Prostate gland (tissue), 2 donors: ENCODE measurements at regions not wholly inside any gene's neighbourhood (a gene's known extent, or its start where the extent isn't known, plus 50 kb on each side); places are given as distances from the start of the nearest gene placed in this dataset.

Experiments used
- DNase-seq: peaks from one replicate; pipeline ENCODE4 v3.0.0-alpha.2; 2019; ENCODE audit warnings: low spot score
- H3K27ac ChIP-seq, 2 donors: fragments of 200-600 bp; sonication (generic); 2 replicates each; pipeline ENCODE4 v1.5.1; 2017 to 2019
- H3K27me3 ChIP-seq: fragments of 200-600 bp; sonication (generic); replicated peaks from 2 replicates; pipeline ENCODE4 v1.5.1; 2019; ENCODE audit not compliant: insufficient read depth
- H3K36me3 ChIP-seq, 2 donors: fragments of 200-600 bp; sonication (generic); 1 replicate in 1 of 2; 2 replicates in 1 of 2; pipeline versions ENCODE4 v1.5.1 to v1.8.1; 2017 to 2019
- H3K4me1 ChIP-seq: fragments of 200-600 bp; sonication (generic); replicated peaks from 2 replicates; pipeline ENCODE4 v1.5.1; 2019
- H3K4me3 ChIP-seq, 2 donors: fragments of 200-600 bp; sonication (generic); 2 replicates each; pipeline ENCODE4 v1.5.1; 2017 to 2019
- H3K9me3 ChIP-seq: fragments of 200-600 bp; sonication (generic); 2 replicates; pipeline ENCODE4 v1.5.1; 2017
- POLR2A ChIP-seq: fragments of 450-650 bp; IDR thresholded peaks from one replicate; pipeline ENCODE4 v1.6.1; 2016; ENCODE audit warnings: antibody characterized with exemption, mild to moderate bottlenecking
- POLR2AphosphoS5 ChIP-seq: sonication (generic); formaldehyde crosslinking; IDR thresholded peaks from one replicate; pipeline ENCODE4 v1.6.1; 2017; ENCODE audit warnings: antibody characterized with exemption
- WGBS: methylation state at CpG from one replicate; pipeline ENCODE4 v1.1.5; 2018; 5-methylcytosine and 5-hydroxymethylcytosine counted together
- intact Hi-C: fragments of 100-400 bp; cut with DNase I; formaldehyde crosslinking; loops from one replicate; pipeline ENCODE4 v1.14.2; 2022
- TF ChIP-seq, protein P1 (sequence below), 4 experiments: fragments of 200-600 bp in 2 of 4; fragments of 450-650 bp in 2 of 4; sonication (generic) in 2 of 4; IDR thresholded peaks; 1 replicate in 3 of 4; 2 replicates in 1 of 4; pipeline ENCODE4 v1.5.1; 2016 to 2019; ENCODE audit warnings: antibody characterized with exemption in 4 of 4, mild to moderate bottlenecking in 2 of 4, moderate library complexity in 2 of 4

DNA sequence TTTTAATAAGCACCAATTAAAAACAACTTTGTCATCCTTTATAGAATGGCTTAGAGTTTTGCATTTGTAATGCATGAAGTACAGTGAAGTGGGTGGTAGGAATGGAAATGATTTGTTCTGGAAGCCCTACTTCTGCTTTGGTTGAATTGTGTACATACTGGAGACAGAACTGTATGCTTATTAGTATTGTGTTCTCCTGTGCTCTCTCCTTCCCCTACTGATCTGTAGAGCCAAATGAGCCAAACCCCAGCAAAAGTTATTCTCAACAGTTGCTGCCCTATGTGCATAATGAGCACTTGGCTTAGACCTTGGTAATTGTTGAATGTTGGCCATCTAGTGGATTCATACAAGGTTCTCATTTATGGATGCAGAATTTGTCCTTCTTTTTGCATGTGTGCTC, 916.1 kb downstream of the GALC start:
- Histone ChIP-seq H3K27ac (no peak overlapping the region), H3K9me3 (no peaks in the 10 kb centered on the region), H3K27me3 (no peaks in the 10 kb centered on the region), H3K36me3 (no peaks in the 10 kb centered on the region), H3K4me1 (no peaks in the 10 kb centered on the region), H3K4me3 (no peak overlapping the region)
- no peak for DNase-seq
- TF ChIP-seq POLR2A = no peak
- TF ChIP-seq, protein P1, sequence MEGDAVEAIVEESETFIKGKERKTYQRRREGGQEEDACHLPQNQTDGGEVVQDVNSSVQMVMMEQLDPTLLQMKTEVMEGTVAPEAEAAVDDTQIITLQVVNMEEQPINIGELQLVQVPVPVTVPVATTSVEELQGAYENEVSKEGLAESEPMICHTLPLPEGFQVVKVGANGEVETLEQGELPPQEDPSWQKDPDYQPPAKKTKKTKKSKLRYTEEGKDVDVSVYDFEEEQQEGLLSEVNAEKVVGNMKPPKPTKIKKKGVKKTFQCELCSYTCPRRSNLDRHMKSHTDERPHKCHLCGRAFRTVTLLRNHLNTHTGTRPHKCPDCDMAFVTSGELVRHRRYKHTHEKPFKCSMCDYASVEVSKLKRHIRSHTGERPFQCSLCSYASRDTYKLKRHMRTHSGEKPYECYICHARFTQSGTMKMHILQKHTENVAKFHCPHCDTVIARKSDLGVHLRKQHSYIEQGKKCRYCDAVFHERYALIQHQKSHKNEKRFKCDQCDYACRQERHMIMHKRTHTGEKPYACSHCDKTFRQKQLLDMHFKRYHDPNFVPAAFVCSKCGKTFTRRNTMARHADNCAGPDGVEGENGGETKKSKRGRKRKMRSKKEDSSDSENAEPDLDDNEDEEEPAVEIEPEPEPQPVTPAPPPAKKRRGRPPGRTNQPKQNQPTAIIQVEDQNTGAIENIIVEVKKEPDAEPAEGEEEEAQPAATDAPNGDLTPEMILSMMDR (IDR thresholded peaks at IDR 0.05) = no peak
- no peak for TF ChIP-seq POLR2AphosphoS5
- intact Hi-C loops = no loop called here

DNA sequence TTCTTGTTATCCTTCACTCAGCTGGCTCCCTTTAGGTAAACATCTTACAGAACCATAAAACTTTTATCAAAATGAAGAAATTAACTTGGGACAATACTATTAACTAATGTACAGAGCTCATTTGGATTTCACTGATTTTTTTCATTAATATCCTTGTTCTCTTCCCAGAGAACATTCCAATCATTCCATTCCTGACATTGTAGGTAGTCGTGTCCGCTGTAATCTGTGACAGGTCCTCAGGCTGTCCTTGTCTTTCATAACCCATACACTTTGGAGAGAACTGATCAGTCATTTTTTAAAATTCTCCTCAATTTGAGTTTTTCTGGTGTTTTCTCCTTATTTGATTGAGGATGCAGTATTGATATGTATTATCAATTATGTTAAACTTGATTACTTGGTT, 916.8 kb downstream of the GALC start:
- Histone ChIP-seq H3K27me3 (no peaks in the 10 kb centered on the region), H3K27ac (no peak overlapping the region), H3K36me3 (no peaks in the 10 kb centered on the region), H3K4me1 (no peaks in the 10 kb centered on the region), H3K9me3 (no peaks in the 10 kb centered on the region), H3K4me3 (no peak overlapping the region)
- 43% methylated on average over 2 of the region's 2 CpGs for WGBS
- intact Hi-C loops = no loop called here
- TF ChIP-seq, protein P1 (IDR thresholded peaks at IDR 0.05) = no peak
- TF ChIP-seq POLR2A (no peak), POLR2AphosphoS5 (no peak)
- no peak for DNase-seq

- no peaks in the 10 kb centered on the region for H3K9me3 ChIP-seq
- H3K27me3 ChIP-seq = no peaks in the 10 kb centered on the region
- H3K36me3 ChIP-seq = no peaks in the 10 kb centered on the region
- H3K4me1 ChIP-seq = no peaks in the 10 kb centered on the region
- DNase-seq = no peak
- TF ChIP-seq, protein P1 (IDR thresholded peaks at IDR 0.05) = no peak
- no peak for TF ChIP-seq POLR2A
- TF ChIP-seq POLR2AphosphoS5 = no peak
- H3K27ac ChIP-seq = no peak overlapping the region
- WGBS = 79% methylated on average over 5 of the region's 5 CpGs
- intact Hi-C loops = no loop called here
- H3K4me3 ChIP-seq = no peak overlapping the region
These were observed 919.0 kb downstream of the GALC start for GRCh38 chr14:87073880-87074570.

DNA sequence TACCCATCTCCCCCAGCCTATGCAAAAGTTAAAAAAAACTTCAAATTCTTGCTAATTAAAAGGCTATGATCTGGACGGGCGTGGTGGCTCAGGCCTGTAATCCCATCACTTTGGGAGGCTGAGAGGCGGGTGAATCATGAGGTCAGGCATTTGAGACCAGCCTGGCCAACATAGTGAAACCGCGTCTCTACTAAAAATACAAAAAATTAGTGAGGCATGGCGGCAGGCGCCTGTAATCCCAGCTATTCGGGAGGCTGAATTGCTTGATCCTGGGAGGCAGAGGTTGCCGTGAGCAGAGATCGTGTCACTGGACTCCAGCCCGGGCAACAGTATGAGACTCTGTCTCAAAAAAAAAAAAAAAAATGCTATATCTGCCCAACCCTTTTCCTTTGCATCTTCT, 925.4 kb downstream of the GALC start:
- H3K4me1 ChIP-seq = no peaks in the 10 kb centered on the region
- TF ChIP-seq, protein P1 (IDR thresholded peaks at IDR 0.05) = no peak
- TF ChIP-seq POLR2AphosphoS5 (no peak), POLR2A (no peak)
- H3K27ac ChIP-seq = no peak overlapping the region
- no peak for DNase-seq
- no peaks in the 10 kb centered on the region for H3K27me3 ChIP-seq
- no peaks in the 10 kb centered on the region for H3K9me3 ChIP-seq
- H3K4me3 ChIP-seq = no peak overlapping the region
- intact Hi-C loops = no loop called here
- no peaks in the 10 kb centered on the region for H3K36me3 ChIP-seq
- 91% methylated on average over 11 of the region's 11 CpGs for WGBS

DNA sequence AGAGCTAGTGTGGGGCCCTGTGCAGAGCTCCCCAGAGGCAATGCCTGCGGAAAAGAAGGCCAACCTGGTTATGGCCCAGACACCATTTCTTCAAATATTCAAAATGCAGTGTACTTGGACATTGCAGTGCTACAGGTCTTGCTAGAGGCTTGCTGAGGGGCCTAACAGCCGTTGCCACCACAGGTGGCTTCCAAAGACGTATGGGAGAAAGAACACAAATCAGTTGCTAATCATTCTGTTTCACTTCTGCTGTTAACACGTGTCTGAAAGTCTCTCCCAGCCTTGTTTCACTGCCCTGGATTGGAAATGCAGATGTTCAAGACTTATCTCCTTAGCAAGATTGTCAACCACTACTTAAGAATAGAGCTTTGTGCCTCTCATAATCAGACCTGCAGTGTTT, 925.9 kb downstream of the GALC start:
- Histone ChIP-seq H3K4me1 (no peaks in the 10 kb centered on the region), H3K9me3 (no peaks in the 10 kb centered on the region), H3K27ac (no peak overlapping the region), H3K27me3 (no peaks in the 10 kb centered on the region), H3K36me3 (no peaks in the 10 kb centered on the region), H3K4me3 (no peak overlapping the region)
- WGBS = 76% methylated on average over 4 of the region's 4 CpGs
- DNase-seq = no peak
- intact Hi-C loops = no loop called here
- TF ChIP-seq, protein P1 (IDR thresholded peaks at IDR 0.05) = no peak
- TF ChIP-seq POLR2A = no peak
- no peak for TF ChIP-seq POLR2AphosphoS5
